ENCODE measurements at regions not wholly inside any gene's neighbourhood (a gene's known extent, or its start where the extent isn't known, plus 50 kb on each side); places are given as distances from the start of the nearest gene placed in this dataset.

GRCh38 chr4:112848911-112849310, 200.5 kb upstream of the ANK2 start:
- no peak for DNase-seq

DNA sequence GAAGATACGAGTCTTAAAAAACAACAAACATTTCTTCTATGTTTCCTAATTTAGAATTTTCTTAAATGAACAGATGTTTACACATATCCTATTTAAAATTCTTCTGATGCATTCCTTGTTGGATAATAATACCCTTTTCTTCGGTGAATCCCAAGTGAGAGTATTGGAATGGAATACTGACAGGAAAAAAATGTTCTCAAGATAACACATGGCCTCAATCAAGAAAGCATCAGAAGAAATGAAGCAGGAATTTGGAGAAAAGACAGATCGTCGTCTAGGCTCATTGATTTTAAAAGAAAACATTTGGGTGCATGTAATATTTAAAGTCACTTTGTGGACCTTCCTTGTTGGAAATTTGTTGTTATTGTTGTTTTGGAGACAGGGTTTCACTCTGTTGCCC, 196.9 kb upstream of the ANK2 start:
- DNase-seq: no peak

DNA sequence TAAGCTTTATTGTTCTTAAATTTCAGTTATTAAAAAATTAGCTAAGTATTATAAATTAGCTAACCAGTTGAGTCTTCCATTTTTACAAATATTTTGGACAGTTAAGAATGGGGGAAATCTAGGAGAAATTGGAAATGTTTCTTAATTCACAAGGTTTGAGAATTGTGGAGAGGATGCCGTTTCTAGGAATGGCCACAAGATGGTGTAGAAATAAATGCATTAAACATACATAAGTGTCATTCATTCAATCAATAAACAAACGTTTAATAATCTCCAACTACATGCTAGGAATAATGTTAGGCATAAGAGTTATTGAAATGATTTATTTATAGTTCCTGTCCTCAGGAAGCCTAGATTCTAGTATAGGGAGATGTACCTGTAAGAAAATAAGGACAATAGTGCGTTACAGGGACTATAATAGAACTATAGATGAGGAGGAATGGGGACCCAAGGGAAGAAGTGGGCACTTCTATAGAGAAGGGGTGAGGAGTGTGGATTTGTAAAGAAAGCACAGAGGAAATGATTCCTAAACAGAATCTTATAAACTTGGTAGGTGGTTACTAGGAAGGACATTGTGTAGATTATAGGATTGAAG, 195.7 kb upstream of the ANK2 start:
- DNase-seq: no peak

- no peak for DNase-seq
Observed at GRCh38 chr4:112854420-112854819, 195.0 kb upstream of the ANK2 start.

GRCh38 chr4:112855058-112855457, 194.4 kb upstream of the ANK2 start:
- no peak for DNase-seq

GRCh38 chr4:112857461-112857860, 192.0 kb upstream of the ANK2 start:
- no peak for DNase-seq

GRCh38 chr4:112858751-112859150, 190.7 kb upstream of the ANK2 start:
- no peak for DNase-seq

DNA sequence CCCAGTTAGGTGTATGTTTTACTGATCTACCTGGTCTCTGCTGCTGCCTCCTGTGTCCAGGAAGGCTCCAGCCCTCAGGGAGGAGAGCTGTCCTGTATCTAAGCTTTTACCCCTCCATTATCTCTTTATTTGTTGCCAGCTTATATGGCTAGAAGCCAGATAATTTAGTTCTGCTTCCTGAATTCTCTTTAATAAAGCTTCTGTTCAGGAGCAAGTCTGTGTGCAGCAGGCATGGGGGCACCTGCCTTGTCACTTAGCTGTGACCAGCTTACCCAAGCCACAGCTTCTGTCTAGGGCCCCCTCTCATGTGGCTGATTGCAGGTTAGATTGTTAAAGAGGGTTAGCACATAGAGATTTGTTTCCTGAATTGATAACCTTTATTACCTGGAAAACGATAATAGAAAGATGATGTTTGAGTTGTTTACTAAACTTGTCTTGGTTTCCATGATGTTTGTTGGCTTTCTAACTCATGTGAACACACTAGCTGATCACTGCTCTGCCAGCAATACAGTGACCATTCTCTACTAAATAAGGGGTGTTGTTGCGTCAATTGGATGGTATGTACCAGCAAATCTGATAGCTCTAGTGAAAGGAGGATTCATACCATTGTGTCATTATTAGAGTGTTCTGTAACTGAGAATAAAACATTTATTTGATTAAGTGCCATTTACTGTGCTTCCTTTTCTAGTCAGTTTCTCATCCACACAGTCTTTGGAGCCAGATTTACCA, 189.8 kb upstream of the ANK2 start:
- DNase-seq: no peak

DNA sequence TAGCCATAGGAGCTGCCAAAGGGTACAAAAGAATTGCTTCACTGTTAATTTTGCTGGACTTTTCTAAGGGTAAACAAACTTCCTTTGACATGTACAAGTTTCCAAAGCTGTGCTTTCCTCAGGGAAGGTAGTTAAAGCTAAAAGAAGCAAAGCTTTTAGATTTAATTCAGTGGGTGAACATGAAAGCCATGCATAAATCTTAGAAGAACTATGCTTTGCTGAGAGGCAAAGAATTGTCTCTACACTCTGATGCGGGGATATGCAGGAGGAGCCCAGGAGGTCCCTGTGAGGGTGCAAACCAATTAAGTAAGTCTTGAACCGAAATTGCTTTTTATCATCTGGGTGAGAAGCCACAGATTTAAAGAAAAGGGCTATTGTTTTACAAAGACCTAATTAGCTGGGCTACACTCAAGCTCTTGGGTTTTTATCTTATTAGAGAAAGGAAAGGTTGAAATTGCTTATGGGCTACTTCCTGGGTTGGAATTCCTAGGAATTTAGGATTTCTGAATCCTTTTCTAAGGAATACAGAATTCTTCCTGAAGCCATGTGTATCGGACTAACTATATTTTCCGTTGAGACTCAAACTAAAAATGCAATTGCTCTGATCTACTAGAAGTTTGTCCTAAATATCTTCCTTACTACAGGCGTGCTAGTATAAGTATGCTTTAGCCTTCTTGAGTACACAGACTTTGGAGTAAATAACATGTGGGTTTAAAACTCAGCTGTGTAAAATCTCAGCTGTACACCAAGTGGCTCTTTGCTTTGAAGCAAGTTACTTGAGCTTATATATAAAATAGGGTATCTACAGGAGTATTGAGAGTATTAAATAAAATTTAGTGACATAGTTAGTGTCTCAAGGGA, 188.4 kb upstream of the ANK2 start:
- DNase-seq: no peak

- no peak for DNase-seq
Observed at GRCh38 chr4:112861691-112862674, 187.5 kb upstream of the ANK2 start.

DNA sequence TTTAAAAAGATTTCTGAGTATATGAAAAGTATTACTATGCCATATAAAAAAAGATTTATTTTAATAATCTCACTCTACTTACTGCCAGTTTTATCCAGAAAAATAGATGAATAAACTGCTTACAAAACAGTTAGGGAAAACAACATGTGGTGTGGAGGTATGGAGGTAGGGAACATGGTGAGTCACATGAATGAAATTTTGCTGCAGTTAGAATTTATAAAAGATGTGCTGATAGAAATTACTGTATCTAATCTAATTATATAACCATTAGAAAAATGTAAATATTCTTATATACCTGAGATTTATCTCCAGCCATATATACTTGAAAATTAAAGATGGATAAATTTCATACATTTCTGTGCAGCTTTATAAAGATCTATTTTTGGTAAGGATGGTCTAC, 184.0 kb upstream of the ANK2 start:
- DNase-seq: no peak

DNA sequence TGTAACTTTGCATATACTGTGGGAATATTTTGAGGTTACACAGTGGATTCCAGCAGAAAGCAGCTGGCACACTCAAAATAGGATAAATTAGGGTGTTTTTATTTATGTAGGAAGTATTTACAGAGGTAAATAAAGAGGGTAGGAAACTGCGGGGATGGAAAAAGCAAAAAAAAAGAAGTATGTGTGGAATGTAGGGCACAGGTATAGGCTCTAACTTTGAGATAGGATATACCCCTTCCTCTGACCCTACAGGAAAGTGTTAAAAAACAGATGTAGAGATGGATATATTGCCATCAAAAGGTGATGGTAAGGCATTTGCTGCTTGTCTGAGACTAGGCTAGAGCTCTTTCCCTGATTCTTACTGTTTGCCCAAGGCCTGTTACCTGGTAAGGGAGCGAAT, 173.1 kb upstream of the ANK2 start:
- DNase-seq: no peak

DNA sequence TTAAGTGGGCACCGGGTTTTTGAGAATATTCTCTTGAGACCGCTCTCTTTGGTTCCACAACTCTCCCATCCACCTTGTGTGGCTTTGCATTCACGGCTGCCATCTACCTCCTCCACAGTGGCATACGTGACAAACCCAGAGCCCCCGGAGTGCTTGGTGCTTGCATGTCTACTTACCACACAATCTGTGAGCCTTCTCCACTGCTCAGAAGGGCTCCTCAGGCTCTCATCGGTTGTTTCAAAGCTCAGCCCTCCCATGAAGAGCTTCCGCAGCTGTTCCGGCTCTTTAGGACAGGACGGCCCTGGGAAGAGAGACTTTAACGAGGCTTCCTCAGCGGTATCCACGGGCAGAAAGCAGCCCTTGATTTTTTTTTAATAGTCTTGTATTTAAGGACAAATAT, 167.6 kb upstream of the ANK2 start:
- DNase-seq: no peak

- no peak for DNase-seq
Observed at GRCh38 chr4:112882286-112882685, 167.2 kb upstream of the ANK2 start.

- DNase-seq: no peak
Observed at GRCh38 chr4:112884406-112884805, 165.0 kb upstream of the ANK2 start.

DNA sequence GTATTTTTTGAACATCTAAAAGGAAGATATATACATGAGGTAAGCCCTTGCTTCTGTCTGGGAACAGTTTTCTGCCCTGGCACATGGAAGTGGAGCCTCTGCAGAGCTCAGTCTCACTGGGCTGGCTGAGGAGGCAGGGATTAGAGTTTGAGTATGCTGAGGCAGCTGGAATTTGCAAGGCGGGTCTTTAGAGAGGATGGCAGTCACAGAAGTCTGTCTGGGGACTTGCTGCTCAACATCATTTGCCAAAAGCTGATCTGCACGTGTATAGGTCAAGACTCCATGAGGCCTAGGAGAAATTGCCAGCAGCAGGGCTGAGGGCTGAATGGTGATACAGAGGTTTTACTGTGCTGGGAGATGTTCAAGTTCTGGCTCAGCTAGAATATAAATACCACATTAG, 163.6 kb upstream of the ANK2 start:
- no peak for DNase-seq

- DNase-seq: no peak
Observed at GRCh38 chr4:112888622-112889021, 160.8 kb upstream of the ANK2 start.

DNA sequence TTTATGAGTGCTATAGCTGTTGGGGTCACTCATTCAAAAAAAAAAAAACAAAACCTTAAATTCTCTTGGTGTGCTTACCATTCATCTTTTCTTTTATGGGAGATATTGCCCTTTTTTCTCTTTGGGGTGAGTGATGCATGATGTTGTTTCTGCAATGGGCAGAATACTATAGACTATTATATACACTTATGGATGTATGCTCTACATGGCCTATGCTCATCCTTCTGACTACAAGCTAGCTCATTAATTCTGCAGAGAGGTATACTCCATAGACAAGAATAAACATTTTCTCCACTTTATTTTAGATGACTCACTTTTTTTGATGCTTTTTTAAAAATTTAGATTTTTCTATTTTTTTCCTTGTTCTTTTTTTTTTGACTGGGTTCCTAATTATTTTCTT, 160.3 kb upstream of the ANK2 start:
- DNase-seq: no peak

DNA sequence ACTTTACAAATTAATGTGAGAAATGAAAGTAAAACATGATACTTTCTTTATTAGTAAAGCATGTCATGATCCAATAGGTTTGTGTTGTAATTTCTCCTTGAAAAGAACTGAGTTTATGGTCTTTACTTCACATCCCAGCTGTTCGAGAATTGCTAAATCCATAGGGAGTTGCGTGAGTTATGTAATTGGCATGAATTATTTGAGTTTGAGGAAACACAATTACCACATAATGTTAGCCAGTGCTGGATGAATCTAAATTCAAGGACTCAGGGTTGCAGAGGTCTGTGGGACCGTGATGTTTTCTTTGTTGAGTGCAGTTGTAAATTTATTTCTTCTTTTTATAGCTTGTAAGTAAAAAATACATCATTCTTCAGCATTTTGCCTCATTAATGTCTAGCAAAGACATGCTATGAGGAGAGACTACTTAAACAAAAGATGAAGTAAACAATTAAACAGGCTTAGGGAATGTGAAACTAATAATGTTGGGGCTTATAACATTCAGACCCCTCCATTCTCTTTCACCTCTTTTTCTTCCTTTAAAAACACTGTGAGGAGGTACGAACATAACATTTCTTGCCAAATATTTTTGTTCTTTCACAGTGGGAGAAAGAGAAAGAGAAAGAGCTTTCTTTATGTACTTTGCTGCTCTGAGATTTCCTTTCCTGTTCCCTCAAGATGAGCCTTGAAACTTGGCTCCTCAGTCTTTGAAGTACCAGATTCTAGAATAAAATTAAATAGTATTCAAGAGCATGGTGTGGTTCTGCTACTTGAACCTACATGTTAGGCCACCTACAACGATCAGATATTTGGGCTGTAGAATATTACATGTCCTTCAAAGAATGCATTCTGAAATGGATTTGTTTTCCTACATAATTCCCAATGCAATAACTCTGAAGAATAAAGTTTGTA, 159.6 kb upstream of the ANK2 start:
- peak; percentile 75 for DNase-seq

DNA sequence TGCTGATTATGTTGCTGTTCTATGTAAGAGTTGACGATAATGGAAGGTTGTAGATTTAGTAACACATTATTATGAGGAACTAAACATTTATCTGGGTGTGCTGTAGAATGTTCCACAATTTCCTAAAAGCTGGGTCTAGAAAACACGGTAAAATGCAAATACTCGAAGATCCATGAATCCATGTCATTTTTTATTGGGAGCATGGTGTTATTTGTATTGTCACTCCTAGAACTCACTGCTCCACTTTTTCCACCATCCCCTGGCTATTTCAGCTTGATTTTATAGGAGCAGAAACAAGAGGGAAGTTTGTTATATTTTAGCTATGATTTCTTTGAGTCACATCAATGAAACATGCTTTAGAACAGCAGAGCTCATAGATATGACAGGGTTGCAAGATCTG, 155.0 kb upstream of the ANK2 start:
- no peak for DNase-seq

DNA sequence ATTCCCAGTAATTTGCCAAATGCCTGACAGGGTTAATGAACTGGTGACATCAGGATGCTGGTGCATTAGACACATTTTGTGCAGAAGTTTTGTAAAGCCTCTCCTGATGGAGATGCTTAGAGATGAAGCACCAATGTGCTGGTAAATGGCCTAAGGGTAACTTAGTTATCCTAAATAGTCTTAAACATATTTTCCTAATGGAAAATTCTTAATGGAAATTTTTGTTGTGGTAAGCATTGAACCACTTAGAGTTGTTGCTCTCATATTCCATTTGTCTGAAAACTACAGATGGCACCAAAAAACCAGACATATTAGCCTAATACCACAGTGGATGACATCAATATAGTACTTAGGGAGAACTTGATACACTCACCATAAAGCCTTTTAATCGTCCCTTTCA, 154.5 kb upstream of the ANK2 start:
- no peak for DNase-seq
